Stomach (tissue), 8 donors: ENCODE measurements at regions not wholly inside any gene's neighbourhood (a gene's known extent, or its start where the extent isn't known, plus 50 kb on each side); places are given as distances from the start of the nearest gene placed in this dataset.

Experiments used
- DNase-seq, 2 donors: peaks; one replicate each; pipeline versions ENCODE4 v3.0.0 to v3.0.0-alpha.2; 2013 to 2019
- H3K27ac ChIP-seq, 5 donors: fragments of 200-600 bp in 4 of 5; sonication (generic) in 4 of 5; one replicate each; pipeline ENCODE4 v1.5.1; 2013 to 2019; ENCODE audit warnings: mild to moderate bottlenecking in 1 of 5, moderate library complexity in 1 of 5
- H3K27me3 ChIP-seq, 3 donors: fragments of 200-600 bp; sonication (generic); one replicate each; pipeline ENCODE4 v1.5.1; 2017 to 2019; ENCODE audit warnings: mixed run types in 1 of 3
- H3K36me3 ChIP-seq, 4 donors: fragments of 200-600 bp; sonication (generic); 1 replicate in 3 of 4; 2 replicates in 1 of 4; pipeline ENCODE4 v1.5.1; 2016 to 2019
- H3K4me1 ChIP-seq, 4 donors: fragments of 200-600 bp; sonication (generic); one replicate each; pipeline ENCODE4 v1.5.1; 2016 to 2019
- H3K4me3 ChIP-seq, 4 donors: fragments of 200-600 bp; sonication (generic) in 3 of 4; one replicate each; pipeline ENCODE4 v1.5.1; 2016 to 2019; ENCODE audit warnings: mild to moderate bottlenecking in 1 of 4
- H3K9me3 ChIP-seq, 4 donors: fragments of 200-600 bp; sonication (generic); one replicate each; pipeline ENCODE4 v1.5.1; 2016 to 2019
- EP300 ChIP-seq: sonication (generic); formaldehyde crosslinking; IDR thresholded peaks from one replicate; pipeline ENCODE4 v1.6.1; 2017; ENCODE audit warnings: antibody characterized with exemption
- POLR2A ChIP-seq, 4 donors: fragments of 450-650 bp; IDR thresholded peaks; one replicate each; pipeline ENCODE4 v1.6.1; 2016; ENCODE audit warnings: antibody characterized with exemption in 4 of 4, control low read depth in 2 of 4, mild to moderate bottlenecking in 1 of 4, moderate library complexity in 1 of 4
- POLR2AphosphoS5 ChIP-seq, 3 donors: sonication (generic); formaldehyde crosslinking; IDR thresholded peaks; one replicate each; pipeline ENCODE4 v1.6.1; 2016; ENCODE audit warnings: antibody characterized with exemption in 3 of 3
- WGBS, 5 donors: extraction: QIAGEN DNeasy Blood & Tissue Kit in 3 of 5; methylation state at CpG; one replicate each; pipeline versions ENCODE4 v1.1.5 to v1.1.7; 2013 to 2018; 5-methylcytosine and 5-hydroxymethylcytosine counted together
- intact Hi-C: fragments of 100-400 bp; cut with DNase I; formaldehyde crosslinking; loops from one replicate; pipeline ENCODE4 v1.15.1; 2023; ENCODE audit warnings: low total_unique reads
- TF ChIP-seq, protein P1 (sequence below), 7 experiments: fragments of 450-650 bp in 4 of 7; fragments of 200-600 bp in 3 of 7; sonication (generic) in 3 of 7; IDR thresholded peaks; one replicate each; pipeline ENCODE4 v1.5.1; 2016 to 2019; ENCODE audit warnings: antibody characterized with exemption in 7 of 7, control low read depth in 2 of 7, mild to moderate bottlenecking in 1 of 7
- donor health status: healthy with polysubstance abuse.
- donor health status: Bipolar disorder and iron deficiency.
- donor health status: healthy.

DNA sequence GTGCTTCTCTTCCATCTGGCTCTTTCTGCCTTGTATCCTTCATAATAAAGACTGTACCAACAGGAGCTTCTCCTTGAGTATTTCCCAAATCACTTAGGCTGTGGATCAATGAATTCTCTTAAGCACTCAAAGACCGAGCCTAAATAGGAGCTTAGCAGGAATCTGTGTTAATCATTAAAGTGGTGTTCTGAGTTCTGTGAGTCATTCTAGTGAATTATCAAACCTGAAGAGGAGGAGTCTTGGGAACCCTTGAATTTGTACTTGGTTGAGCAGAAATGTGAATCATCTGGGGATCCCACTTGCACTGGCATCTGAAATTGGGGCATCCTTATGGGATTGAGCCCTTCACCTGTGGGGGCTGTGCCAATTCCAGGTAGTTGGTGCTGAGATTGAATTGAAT lies 946.2 kb downstream of the BCL11B start:
- Histone ChIP-seq H3K4me3 (no peak overlapping the region), H3K27me3 (no peaks in the 10 kb centered on the region), H3K27ac (no peak overlapping the region), H3K4me1 (no peaks in the 10 kb centered on the region), H3K36me3 (no peaks in the 10 kb centered on the region), H3K9me3 (peaks cover 0 to 10% (median 0%) of the 10 kb centered on the region in 4 donors)
- WGBS, 5 donors: 39 to 57% (median 48%) methylated on average over 1 of the region's 1 CpG
- TF ChIP-seq POLR2AphosphoS5 (IDR thresholded peaks at IDR 0.05): no peak
- TF ChIP-seq POLR2A (IDR thresholded peaks at IDR 0.05): no peak
- no peak for TF ChIP-seq EP300
- TF ChIP-seq, protein P1, sequence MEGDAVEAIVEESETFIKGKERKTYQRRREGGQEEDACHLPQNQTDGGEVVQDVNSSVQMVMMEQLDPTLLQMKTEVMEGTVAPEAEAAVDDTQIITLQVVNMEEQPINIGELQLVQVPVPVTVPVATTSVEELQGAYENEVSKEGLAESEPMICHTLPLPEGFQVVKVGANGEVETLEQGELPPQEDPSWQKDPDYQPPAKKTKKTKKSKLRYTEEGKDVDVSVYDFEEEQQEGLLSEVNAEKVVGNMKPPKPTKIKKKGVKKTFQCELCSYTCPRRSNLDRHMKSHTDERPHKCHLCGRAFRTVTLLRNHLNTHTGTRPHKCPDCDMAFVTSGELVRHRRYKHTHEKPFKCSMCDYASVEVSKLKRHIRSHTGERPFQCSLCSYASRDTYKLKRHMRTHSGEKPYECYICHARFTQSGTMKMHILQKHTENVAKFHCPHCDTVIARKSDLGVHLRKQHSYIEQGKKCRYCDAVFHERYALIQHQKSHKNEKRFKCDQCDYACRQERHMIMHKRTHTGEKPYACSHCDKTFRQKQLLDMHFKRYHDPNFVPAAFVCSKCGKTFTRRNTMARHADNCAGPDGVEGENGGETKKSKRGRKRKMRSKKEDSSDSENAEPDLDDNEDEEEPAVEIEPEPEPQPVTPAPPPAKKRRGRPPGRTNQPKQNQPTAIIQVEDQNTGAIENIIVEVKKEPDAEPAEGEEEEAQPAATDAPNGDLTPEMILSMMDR (IDR thresholded peaks at IDR 0.05): no peak
- DNase-seq: no peak
- intact Hi-C loops: no loop called here

DNA sequence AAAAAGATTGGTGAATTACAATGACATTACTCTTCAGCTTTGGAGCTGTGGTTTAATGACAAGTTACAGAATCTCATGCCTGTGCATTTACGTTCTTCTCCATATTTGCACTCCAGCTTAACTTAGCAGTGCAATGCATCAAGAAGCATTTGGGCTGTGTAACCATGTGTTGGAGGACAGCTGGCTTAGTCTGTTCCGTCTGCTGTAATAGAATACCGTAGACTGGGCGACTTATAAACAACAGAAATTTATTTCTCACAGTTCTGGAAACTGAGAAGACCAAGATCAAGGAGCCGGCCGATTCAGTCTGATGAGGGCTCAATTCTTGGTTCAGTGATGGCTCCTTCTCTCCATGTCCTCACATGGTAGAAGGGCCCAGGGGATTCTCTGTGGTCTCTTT lies 943.5 kb downstream of the BCL11B start:
- intact Hi-C loops: no loop called here
- peaks cover 0 to 12% (median 3%) of the 10 kb centered on the region in 4 donors for H3K9me3 ChIP-seq
- 70 to 88% (median 81%) methylated on average over 6 of the region's 6 CpGs for WGBS, 5 donors
- no peaks in the 10 kb centered on the region for H3K4me1 ChIP-seq
- H3K4me3 ChIP-seq: no peak overlapping the region
- no peak overlapping the region for H3K27ac ChIP-seq
- H3K36me3 ChIP-seq: no peaks in the 10 kb centered on the region
- DNase-seq: no peak
- no peaks in the 10 kb centered on the region for H3K27me3 ChIP-seq
- TF ChIP-seq POLR2AphosphoS5 (IDR thresholded peaks at IDR 0.05) (no peak), POLR2A (IDR thresholded peaks at IDR 0.05) (no peak), EP300 (no peak)
- TF ChIP-seq, protein P1 (IDR thresholded peaks at IDR 0.05): no peak

DNA sequence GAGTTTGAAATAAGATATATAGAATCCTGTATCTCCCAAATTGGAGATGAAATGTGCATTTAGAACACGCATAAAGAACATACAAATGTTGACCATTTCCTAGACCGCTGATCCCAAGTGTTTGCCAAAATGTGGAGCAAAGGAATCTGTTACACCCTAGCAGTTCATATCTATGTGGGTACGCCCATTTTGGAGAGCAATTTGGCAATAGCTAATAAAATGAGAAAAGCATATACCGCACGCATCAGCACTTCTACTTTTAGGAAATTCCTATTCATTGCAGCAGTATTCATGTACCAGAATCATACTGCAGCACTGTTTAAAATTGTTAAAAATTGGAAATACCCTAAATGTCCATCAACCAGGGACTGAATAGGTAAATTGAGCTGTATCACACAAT lies 937.8 kb downstream of the BCL11B start:
- H3K4me3 ChIP-seq: no peak overlapping the region

DNA sequence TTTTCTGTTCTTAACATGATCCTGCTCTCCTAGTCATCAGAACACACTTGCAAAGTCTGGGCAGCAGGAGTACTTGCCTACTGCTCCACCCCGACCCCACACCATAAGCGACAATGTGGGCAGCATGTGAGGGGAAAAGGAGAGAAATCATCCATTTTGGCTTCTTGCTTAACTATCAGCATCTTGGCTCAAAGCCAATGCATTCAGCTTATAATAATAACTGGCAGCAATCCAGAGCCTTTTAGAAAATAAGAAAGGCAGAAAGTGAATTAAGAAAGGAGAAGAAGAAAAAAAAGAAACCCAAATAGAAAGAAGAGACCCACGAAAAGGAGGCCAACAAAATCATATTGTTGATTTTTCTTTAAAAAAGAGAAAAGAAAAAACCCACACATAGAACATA lies 930.8 kb downstream of the BCL11B start:
- Histone ChIP-seq H3K36me3 (no peaks in the 10 kb centered on the region), H3K9me3 (no peaks in the 10 kb centered on the region), H3K27me3 (no peaks in the 10 kb centered on the region), H3K4me3 (no peak overlapping the region), H3K4me1 (no peaks in the 10 kb centered on the region), H3K27ac (no peak overlapping the region)
- no peak for DNase-seq
- 63 to 70% (median 67%) methylated on average over 3 of the region's 3 CpGs for WGBS, 5 donors
- intact Hi-C loops: no loop called here
- TF ChIP-seq, protein P1 (IDR thresholded peaks at IDR 0.05): no peak
- no peak for TF ChIP-seq POLR2A (IDR thresholded peaks at IDR 0.05)
- no peak for TF ChIP-seq POLR2AphosphoS5 (IDR thresholded peaks at IDR 0.05)
- TF ChIP-seq EP300: no peak

More for the DNA sequence above, 937.8 kb downstream of the BCL11B start:
- no peak overlapping the region for H3K27ac ChIP-seq
- no peaks in the 10 kb centered on the region for H3K27me3 ChIP-seq
- no peak for TF ChIP-seq EP300
- TF ChIP-seq POLR2A (IDR thresholded peaks at IDR 0.05): no peak
- TF ChIP-seq POLR2AphosphoS5 (IDR thresholded peaks at IDR 0.05): no peak
- TF ChIP-seq, protein P1 (IDR thresholded peaks at IDR 0.05): no peak
- 89 to 95% (median 93%) methylated on average over 5 of the region's 5 CpGs for WGBS, 5 donors
- peaks cover 0 to 8% (median 3%) of the 10 kb centered on the region in 4 donors for H3K9me3 ChIP-seq
- H3K4me1 ChIP-seq: no peaks in the 10 kb centered on the region
- DNase-seq: no peak
- intact Hi-C loops: no loop called here
- H3K36me3 ChIP-seq: no peaks in the 10 kb centered on the region
